ENCODE measurements at regions not wholly inside any gene's neighbourhood (a gene's known extent, or its start where the extent isn't known, plus 50 kb on each side); places are given as distances from the start of the nearest gene placed in this dataset.

GRCh38 chr3:104885214-104885814 is 481.4 kb upstream of the ALCAM start:
- TF ChIP-seq, protein P1, sequence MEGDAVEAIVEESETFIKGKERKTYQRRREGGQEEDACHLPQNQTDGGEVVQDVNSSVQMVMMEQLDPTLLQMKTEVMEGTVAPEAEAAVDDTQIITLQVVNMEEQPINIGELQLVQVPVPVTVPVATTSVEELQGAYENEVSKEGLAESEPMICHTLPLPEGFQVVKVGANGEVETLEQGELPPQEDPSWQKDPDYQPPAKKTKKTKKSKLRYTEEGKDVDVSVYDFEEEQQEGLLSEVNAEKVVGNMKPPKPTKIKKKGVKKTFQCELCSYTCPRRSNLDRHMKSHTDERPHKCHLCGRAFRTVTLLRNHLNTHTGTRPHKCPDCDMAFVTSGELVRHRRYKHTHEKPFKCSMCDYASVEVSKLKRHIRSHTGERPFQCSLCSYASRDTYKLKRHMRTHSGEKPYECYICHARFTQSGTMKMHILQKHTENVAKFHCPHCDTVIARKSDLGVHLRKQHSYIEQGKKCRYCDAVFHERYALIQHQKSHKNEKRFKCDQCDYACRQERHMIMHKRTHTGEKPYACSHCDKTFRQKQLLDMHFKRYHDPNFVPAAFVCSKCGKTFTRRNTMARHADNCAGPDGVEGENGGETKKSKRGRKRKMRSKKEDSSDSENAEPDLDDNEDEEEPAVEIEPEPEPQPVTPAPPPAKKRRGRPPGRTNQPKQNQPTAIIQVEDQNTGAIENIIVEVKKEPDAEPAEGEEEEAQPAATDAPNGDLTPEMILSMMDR (IDR thresholded peaks at IDR 0.05): no peak
- TF ChIP-seq EZH2phosphoT487 (IDR thresholded peaks at IDR 0.05): no peak

Data from neural progenitor cell (in vitro differentiated cells).